HG02798 (cell line): ENCODE measurements at regions not wholly inside any gene's neighbourhood (a gene's known extent, or its start where the extent isn't known, plus 50 kb on each side); places are given as distances from the start of the nearest gene placed in this dataset.

Source experiments
- ATAC-seq: cut with Tn5 transposase; IDR thresholded peaks from one replicate; pipeline ENCODE4 v1.9.1; 2021; ENCODE audit warnings: mild to moderate bottlenecking; ENCODE audit not compliant: unreplicated experiment, poor library complexity

DNA sequence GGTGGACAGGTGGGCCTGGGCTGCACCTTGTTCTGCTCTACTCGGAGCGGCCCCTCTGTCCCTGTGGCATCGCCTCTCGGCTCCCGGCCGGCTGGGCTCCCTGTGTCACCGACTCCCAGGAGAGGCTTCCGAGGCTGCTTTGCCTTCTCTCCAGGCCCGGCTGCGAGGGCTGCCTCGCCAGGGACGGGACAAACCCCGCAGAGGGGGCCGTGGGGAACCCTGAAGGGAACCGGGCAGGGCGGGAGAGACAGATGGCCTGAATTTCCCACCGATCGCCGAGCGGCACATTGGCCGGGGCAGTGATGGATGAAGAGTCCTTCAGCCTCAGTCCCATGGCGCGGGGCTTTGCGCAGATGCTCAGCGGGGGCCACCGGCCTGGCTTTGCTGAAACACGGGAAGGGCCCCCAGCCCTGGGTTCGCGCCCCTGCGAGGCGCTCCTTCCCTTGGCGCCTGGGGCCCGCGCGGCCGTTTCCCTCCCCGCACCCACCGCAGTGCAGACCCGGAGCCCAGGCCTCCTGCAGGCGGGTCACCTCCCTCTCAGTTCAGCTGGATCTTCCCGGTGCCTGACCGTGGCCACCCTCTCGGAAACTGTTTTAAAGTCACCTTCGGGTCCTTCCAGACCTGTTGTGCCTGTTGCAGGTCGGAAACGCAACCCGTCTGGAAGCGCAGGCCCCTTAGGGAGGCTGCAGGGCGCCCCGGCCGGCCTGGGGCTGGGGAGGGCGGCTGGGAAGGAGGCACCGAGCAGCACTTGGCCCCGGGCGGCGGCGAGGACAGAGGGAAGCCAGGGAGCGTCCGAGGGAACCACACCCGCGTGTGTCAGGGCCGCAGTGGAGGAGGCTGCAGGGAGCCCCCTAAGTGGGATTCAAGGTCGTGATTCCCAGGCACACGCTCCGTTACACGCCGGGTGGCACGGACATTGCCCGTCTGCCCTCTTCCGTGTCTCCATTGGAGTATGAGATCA is 341.9 kb upstream of the SALL3 start:
- ATAC-seq: no peak

DNA sequence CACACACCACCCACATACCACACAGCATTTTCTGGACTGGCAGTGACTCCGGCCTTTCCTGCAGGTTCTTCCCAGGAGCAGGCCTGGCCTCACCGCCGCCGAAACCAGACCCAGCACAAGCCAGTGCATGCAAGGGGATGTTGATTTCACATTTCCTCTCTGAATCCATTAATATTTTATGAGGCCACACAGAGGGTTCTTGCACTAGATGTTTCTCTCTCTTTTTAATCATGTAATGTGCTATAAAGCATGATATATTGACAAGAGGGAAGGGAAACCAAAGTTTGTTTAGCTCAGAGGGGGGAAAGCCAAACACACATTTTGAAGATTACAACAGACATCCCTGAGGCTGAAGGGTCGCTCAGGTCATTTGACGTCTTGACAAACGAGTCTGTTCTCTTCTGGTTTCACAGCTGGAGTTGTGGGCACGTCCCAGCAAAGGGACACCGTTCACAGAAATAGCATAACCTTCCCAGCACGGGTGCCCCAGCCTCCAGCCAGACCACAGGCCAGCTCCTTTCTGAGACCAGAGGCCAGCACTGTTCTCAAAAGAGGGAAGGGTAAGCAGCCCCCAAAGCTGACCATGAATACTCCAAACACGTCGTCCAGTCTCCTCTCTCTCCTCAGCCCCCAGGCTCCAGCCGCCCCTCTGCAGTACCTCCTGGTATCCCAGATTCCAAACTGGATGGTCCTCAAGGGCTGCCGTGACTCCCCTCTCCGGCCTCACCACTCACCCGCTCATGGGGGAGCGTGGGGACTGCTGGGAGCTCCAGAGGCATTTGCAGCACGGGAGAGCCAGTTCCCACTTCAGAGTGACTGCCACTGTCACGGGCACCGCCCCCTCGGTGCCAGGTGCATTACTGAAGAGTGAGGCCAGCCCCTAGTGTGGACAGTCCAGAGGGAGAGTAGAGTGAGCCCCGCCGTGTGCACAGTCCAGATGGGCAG is 340.3 kb upstream of the SALL3 start:
- no peak for ATAC-seq

GRCh38 chr18:78640246-78640995 is 339.2 kb upstream of the SALL3 start:
- no peak for ATAC-seq

DNA sequence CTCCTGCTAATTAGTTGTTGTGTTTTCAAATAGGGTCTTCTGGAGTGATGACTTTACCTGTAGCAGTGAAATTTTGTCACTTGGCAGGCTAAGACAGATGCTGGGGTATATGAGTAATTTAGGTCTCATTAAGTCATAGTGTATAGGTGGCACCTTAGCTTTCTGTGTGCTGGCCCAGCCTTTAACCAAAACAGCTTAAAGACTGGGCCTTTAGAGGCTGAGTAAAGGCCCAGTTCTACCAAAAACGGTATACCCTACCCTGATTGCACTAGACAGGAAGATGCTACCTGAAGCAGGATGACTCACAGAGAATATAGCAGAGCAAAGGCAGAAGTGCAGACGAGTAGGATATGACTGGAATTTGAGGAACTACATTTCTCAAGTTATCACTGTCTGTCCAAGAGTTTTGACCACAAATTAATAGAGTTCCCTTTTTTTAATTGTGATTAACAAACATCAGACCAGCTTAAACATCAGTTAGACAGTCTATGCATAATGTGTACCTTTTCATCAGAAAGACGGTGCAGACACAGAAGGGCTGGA is 337.9 kb upstream of the SALL3 start:
- no peak for ATAC-seq

DNA sequence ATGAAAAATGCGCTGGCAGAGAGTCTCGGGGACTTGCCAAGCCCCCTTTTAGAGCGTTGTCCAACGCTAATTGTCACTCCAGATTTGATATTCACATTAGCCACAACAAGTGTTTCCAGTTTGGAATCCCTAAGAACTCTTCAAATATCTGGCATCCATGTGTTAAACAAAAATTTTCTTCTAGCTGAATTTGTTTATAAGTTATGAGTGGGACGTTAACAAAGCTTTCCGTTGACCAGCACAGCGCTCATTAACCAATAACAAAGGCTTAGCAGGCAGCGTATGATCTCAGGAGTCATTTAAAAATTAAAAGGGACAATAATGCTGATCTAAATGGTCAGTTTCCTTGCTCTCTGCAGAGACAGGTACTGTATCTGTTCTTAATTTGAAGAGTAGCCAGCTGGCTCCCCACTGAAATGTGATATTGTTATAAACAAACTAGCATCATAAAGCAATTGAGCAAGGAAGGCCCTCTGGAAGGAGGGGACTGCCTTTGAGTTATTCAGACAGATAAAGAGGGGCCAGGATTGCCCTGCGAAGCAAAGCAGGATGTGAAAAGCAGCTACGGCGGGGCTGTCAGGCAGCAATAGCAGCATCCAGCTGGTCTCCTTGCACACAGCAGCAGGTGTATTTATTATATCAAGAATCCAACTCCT is 337.2 kb upstream of the SALL3 start:
- ATAC-seq: no peak

DNA sequence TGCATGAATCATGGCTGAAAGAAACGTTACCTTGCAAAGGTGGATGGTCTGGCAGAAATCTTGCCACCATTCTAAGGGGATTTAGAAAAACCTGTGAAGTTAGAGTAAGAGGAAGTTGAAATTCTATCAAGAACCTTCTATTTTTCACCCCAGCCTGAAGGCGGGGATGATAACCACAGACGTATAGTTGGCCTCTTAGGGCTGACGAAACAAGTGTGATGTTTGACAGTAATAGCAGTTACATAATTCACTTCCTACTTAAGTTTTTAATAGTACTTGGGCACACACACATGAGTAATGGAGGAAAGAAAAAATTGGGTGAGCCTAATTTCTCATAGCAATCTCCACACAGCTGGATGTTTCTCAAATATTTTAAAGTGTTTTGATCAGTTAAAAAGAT is 336.6 kb upstream of the SALL3 start:
- ATAC-seq: peak; percentile 49

DNA sequence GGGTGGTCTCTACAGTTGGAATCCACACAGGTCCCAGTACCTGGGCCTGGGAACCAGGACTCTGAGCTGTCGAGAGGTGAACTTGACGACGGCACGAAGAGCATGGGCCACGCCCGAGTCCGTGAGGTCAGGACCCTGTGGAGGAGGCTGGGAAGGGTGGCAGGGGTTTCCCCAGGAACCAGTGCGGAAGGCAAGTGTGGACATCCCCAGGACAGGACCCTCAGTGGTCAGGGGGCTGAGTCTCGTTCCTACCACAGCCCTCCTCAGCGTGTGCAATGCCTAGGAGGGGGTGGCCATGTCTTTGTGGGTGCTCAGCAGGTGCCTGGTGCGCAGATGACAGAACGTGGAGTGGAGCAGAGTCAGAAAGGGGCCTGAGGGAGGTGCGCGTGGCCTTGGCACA is 335.6 kb upstream of the SALL3 start:
- ATAC-seq: no peak

GRCh38 chr18:78645216-78645615 is 334.4 kb upstream of the SALL3 start:
- no peak for ATAC-seq

DNA sequence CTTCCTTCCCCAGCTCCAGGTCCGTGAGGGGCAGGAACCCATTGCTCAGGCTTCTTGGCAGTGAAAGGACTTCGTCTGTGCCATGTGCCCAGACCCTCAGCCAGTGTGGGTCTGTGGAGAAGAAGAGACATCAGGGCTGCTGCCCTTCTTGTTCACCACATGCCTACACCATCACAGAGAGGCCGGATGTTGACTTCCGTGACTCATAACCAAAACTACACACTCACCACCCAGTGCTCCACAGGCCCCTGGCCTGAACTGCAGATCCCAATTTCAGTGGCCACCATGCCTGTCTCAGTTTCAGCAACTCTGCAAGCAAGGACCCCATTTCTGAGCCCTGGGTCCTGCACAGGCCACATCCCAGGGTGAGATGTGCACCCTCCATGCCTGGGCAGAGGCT is 332.6 kb upstream of the SALL3 start:
- ATAC-seq: no peak

DNA sequence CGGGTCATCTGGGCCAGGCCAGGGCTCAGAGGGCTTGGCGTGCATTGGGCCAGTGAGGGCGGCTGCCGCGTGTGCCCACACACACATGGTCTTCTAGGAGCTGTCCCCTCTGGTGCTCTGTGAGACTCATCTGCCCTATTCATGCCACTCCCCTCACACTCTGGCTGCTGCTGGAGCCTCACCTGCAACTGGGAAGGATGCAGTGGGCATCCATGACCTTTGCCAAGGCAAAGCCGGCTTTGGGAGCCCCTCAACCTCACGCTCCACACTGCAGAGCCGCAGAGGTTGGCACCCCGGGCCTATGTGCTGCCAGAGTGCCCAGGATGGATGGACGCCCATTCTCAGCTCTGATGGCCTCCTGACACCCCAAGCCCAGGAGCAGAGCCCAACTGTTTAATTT is 330.2 kb upstream of the SALL3 start:
- no peak for ATAC-seq

- ATAC-seq: no peak
Observed at GRCh38 chr18:78650926-78651325, 328.7 kb upstream of the SALL3 start.

DNA sequence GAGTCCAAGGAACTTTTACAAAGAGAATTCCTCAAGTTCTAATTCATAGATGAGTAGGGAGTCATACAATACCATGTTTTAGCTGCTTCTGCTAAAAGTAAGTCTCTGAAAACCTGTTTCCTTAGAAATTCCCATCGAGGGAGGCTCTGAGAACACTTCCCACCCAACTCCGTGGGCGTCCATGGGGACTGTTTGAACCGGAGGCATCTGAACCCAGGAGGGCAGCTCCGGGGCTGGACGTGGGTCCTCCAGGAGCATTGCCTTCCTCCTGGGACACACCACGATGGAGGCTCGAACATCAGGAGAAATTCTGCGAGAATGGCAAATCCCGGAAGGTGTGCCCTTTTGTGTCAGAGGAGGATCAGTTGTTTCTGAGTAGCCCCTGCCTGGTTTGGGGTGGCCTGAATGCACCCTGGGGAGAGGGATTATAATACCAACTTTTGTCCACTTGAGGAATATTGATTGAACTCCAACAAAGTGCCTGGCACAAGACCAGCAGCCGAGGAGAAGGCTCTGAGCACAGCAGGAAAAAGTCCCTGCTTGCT is 327.5 kb upstream of the SALL3 start:
- ATAC-seq: no peak

- ATAC-seq: no peak
Observed at GRCh38 chr18:78655921-78656320, 323.7 kb upstream of the SALL3 start.

- no peak for ATAC-seq
Observed at GRCh38 chr18:78656346-78656925, 323.2 kb upstream of the SALL3 start.

GRCh38 chr18:78658531-78658930 is 321.1 kb upstream of the SALL3 start:
- no peak for ATAC-seq

DNA sequence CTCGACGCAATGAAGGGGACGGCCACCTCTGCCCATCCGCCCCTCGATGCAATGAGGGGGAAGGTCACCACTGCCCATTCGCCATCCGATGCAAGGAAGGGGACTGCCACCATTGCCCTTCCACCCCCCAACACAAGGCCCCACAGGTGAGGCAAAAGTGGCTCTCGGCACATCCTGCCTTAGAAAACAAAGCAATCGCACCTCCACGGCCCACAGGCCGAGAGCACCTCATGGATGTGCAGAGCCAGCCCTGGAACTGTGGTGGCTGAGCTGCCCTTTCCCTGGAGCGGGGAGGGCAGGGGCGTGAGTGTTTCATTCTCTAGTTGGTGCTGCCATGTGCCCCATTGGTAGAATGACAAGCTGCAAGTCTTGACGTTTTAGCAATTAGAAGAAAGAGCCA is 320.6 kb upstream of the SALL3 start:
- ATAC-seq: no peak

- ATAC-seq: no peak
Observed at GRCh38 chr18:78659748-78660147, 319.9 kb upstream of the SALL3 start.

- no peak for ATAC-seq
Observed at GRCh38 chr18:78660311-78660710, 319.3 kb upstream of the SALL3 start.

- ATAC-seq: no peak
Observed at GRCh38 chr18:78661316-78661715, 318.3 kb upstream of the SALL3 start.
